ENCODE measurements at regions not wholly inside any gene's neighbourhood (a gene's known extent, or its start where the extent isn't known, plus 50 kb on each side); places are given as distances from the start of the nearest gene placed in this dataset.

DNA sequence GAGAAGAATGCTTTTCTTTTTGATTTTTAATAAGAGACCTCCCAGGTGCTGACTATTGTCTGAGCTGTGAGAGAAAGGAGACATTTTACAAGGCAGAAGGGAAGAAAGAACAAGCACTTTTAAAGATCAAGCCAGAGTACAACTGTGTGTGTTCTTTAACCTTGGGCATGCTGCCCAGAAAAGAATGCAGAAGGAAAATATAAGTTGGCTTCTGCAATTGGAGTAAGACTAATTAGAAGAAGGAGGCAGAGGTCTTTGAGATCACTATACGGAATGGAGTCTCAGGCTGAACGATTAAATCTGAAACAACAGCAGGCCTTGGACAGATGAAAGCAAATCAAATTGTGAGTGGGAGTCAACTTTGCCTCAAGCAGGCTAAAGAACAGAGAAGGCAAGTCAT lies 230.5 kb downstream of the ATP23 start:
- TF ChIP-seq, protein P1, sequence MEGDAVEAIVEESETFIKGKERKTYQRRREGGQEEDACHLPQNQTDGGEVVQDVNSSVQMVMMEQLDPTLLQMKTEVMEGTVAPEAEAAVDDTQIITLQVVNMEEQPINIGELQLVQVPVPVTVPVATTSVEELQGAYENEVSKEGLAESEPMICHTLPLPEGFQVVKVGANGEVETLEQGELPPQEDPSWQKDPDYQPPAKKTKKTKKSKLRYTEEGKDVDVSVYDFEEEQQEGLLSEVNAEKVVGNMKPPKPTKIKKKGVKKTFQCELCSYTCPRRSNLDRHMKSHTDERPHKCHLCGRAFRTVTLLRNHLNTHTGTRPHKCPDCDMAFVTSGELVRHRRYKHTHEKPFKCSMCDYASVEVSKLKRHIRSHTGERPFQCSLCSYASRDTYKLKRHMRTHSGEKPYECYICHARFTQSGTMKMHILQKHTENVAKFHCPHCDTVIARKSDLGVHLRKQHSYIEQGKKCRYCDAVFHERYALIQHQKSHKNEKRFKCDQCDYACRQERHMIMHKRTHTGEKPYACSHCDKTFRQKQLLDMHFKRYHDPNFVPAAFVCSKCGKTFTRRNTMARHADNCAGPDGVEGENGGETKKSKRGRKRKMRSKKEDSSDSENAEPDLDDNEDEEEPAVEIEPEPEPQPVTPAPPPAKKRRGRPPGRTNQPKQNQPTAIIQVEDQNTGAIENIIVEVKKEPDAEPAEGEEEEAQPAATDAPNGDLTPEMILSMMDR (conservative IDR thresholded peaks at IDR 0.05; ENCODE audit: low read depth, low read length), result no peak
- TF ChIP-seq EZH2 (IDR thresholded peaks at IDR 0.05; ENCODE audit: low read length, unreplicated experiment), result no peak
- no peak for TF ChIP-seq EZH2phosphoT487 (IDR thresholded peaks at IDR 0.05; ENCODE audit: borderline replicate concordance, low read length)
